ES-I3 (cell line): ENCODE measurements at regions not wholly inside any gene's neighbourhood (a gene's known extent, or its start where the extent isn't known, plus 50 kb on each side); places are given as distances from the start of the nearest gene placed in this dataset.

Experiments used
- H3K36me3 ChIP-seq: 2 replicates; pipeline ENCODE4 v1.6.1; 2013; ENCODE audit warnings: mild to moderate bottlenecking, low read length, control low read depth, moderate library complexity; ENCODE audit not compliant: insufficient read depth
- H3K4me1 ChIP-seq: 2 replicates; pipeline ENCODE4 v1.6.1; 2013; ENCODE audit warnings: mild to moderate bottlenecking, control low read depth, low read length; ENCODE audit not compliant: insufficient read depth
- H3K9ac ChIP-seq: 2 replicates; pipeline ENCODE4 v1.6.1; 2013; ENCODE audit warnings: low read depth, mild to moderate bottlenecking, low read length, moderate library complexity
- H3K9me3 ChIP-seq: 2 replicates; pipeline ENCODE4 v1.6.1; 2013; ENCODE audit warnings: mild to moderate bottlenecking, low read length, moderate library complexity; ENCODE audit not compliant: control insufficient read depth, insufficient read depth

DNA sequence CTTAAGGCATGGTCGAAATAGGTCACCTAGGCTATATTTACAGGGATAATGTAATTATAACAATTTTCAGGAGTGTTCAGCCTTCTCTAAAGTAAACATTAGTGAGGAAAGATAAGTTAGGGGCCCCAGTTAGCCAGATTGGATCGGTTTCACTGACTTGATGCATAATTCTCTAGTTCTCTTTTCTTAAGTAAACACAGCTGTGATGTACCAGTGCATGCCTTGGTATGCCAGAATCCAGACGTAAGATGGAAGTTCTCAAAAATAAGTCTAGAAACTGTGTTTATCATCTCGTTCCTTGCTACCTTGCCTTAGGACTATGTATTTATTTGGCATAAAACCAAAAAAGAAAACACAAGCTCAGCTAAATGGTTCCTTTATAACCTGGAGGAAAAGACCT is 442.2 kb upstream of the CLINT1 start:
- no peak overlapping the region for H3K9ac ChIP-seq
- H3K4me1 ChIP-seq, result no peaks in the 10 kb centered on the region
- no peaks in the 10 kb centered on the region for H3K36me3 ChIP-seq
- 0 out of 2 replicates have a peak, but pooled peaks cover 2% of the 10 kb centered on the region for H3K9me3 ChIP-seq

DNA sequence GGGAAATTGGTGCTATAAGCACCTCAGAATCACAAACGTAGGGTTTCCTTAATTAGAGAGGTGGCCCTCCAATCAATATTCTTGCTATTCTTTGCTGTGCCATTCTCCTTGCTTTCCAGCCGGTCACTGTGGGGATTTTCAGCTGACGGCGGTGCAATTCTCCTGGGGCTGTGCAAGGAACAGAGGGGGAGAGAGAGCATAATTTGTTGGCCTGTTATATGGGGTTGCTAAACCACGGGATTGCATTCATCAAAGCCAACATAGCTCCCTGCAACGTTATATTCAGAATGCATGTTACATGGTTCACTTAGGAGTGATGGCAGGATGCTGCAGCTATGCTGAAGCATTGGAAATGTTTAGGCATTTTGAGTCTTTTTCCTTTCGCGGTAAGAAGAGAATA is 441.3 kb upstream of the CLINT1 start:
- Histone ChIP-seq H3K36me3 (no peaks in the 10 kb centered on the region), H3K9me3 (0 out of 2 replicates have a peak, but pooled peaks cover 2% of the 10 kb centered on the region), H3K4me1 (no peaks in the 10 kb centered on the region), H3K9ac (no peak overlapping the region)

DNA sequence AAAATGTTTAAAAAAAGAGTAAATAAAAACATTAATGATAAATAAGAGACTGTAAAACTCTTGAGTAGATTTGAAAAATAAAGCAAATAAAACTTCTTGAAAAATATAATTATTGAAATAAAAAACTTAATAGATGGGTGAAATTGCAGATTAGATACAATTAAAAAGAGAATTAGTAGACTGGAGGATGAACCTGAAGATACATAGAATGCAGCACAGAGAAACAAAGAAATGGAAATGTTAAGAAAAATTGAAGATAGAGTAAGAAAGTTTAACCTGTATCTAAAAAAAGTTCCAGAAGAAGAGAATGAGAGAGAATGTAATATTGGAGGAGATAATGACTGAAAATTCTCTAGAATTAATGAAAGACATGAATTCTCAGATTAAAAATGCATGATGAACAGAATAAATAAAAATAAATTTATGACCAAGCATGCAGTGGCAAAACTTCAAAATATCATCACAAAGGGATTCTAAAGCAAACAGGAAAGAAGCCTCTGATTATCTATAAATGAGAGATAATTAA is 438.1 kb upstream of the CLINT1 start:
- 0 out of 2 replicates have a peak, but pooled peaks cover 5% of the 10 kb centered on the region for H3K9me3 ChIP-seq
- no peaks in the 10 kb centered on the region for H3K36me3 ChIP-seq
- no peaks in the 10 kb centered on the region for H3K4me1 ChIP-seq
- no peak overlapping the region for H3K9ac ChIP-seq

DNA sequence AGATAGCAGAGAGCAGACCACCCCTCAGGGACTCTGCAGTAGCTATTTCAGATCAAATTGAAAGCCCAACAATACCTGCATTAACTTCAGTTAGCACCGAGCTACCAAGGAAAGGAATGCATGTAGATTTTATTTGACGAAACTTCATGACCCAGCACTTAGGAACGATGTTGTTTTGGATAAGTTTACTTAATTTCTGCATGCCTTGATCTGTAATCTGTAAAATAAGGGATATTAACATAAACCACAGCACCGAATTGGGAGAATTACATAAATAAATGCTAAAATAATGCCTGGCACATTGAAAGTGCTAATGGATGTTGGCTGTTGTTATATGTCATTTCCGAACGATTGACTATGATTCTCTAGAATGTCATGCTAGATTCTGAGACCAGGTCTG is 435.8 kb upstream of the CLINT1 start:
- Histone ChIP-seq H3K36me3 (no peaks in the 10 kb centered on the region), H3K4me1 (no peaks in the 10 kb centered on the region), H3K9ac (no peak overlapping the region), H3K9me3 (0 out of 2 replicates have a peak, but pooled peaks cover 5% of the 10 kb centered on the region)

DNA sequence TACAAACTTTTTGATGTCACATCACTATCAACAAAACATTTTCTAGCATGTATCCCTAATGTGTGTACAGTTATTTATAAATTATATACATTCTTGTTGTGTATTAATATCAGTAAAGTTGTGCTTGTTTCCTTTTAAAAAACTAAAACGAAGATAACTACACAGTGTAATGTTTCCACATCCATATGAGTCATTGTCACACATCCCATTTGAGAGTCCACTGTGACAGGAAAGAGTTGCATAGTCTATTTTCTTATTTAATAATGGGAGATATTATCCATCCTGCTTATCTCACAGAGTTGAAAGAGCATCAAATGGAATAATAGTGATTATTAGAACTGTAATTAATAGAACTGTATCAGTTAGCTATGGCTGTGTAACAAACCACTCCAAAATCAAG is 434.0 kb upstream of the CLINT1 start:
- no peaks in the 10 kb centered on the region for H3K36me3 ChIP-seq
- H3K9ac ChIP-seq, result no peak overlapping the region
- no peaks in the 10 kb centered on the region for H3K4me1 ChIP-seq
- H3K9me3 ChIP-seq, result 0 out of 2 replicates have a peak, but pooled peaks cover 5% of the 10 kb centered on the region

DNA sequence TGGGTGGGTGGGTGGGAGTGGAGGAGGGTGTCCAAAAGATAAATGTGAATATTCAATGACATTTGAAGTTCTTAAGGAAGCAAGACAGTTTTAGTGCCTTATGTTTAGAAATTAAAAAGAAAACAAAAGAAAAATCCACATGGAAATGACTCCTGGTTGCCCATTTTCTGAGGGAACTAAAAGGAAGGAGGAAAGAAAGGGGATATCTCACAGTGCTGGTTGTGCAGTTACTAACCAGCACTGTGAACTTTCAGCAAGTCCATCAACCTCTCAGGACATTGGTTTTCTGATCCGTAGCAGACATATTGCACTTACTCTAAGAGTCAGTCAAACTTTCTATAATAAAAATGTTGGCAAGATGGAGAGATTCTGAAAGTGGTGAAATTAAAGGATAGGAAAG is 431.0 kb upstream of the CLINT1 start:
- H3K36me3 ChIP-seq, result no peaks in the 10 kb centered on the region
- H3K9ac ChIP-seq, result no peak overlapping the region
- H3K4me1 ChIP-seq, result no peaks in the 10 kb centered on the region
- 0 out of 2 replicates have a peak, but pooled peaks cover 3% of the 10 kb centered on the region for H3K9me3 ChIP-seq

DNA sequence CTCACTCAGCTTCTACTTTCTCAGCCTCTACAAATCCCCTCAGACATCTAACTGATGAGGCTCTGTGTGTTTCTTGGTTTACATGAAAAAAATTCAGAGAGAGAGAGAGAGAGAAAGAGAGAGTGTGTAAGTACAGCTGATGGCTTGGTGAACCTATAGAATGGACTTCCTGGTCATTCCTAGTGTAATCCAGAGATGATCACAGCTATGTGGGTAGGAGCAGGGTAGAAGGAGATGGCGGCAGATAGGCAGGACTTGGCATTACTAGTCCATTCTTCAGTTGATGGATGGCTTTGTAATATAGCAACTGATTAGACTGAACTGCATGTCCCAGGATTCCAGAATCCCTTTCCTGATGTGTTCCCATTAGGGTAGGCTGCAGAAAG is 429.3 kb upstream of the CLINT1 start:
- no peaks in the 10 kb centered on the region for H3K9me3 ChIP-seq
- no peaks in the 10 kb centered on the region for H3K4me1 ChIP-seq
- no peak overlapping the region for H3K9ac ChIP-seq
- H3K36me3 ChIP-seq, result no peaks in the 10 kb centered on the region

DNA sequence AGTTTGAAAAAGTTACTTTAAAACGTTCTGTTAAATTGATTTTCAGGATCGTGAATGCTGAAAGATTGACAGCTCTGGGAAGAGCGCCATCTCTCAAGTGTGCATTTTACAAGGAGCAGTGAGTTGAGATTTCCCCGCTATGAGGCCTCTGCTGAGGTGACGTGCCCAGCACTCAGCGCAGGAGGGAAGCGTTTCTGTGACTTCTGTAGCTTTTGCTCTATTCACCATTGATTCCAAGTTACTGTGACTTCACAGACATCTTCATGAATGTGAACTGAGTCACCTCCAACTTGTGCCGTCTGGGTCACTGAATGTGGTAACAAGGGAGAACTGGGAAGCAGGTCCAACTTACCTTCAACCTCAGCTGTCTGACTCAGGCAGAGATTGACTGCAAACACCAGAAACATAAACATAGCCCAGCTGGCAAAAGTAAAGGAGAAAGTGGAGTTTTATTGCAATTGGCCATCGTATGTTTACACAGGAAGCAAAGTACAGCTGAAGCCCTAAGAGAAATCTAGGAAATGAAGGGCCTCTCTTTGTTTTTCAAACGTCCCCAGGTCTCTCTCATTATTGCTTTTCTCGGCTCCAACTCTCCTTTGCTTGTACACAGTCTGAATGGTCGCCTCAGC is 428.8 kb upstream of the CLINT1 start:
- H3K36me3 ChIP-seq, result no peaks in the 10 kb centered on the region
- H3K4me1 ChIP-seq, result no peaks in the 10 kb centered on the region
- no peak overlapping the region for H3K9ac ChIP-seq
- H3K9me3 ChIP-seq, result no peaks in the 10 kb centered on the region

DNA sequence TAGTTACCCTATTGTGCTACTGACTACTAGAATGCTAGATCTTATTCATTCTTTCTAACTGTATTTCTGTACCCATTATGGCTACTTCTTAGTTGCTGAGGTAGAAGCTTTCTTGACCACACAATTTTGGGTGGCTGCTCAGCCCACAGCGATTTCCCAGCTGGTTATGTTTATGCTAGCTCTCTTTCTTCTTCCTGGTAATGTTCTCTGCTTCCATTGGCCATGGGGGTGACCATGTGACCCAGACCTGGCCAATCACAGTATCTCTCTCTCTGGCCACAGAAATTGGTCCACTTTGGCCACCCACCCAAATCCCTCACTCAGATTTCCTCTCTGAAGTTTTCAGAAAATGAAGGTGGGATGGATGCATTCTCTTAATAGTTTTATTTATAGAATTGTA is 427.9 kb upstream of the CLINT1 start:
- Histone ChIP-seq H3K36me3 (no peaks in the 10 kb centered on the region), H3K9me3 (no peaks in the 10 kb centered on the region), H3K9ac (no peak overlapping the region), H3K4me1 (no peaks in the 10 kb centered on the region)

DNA sequence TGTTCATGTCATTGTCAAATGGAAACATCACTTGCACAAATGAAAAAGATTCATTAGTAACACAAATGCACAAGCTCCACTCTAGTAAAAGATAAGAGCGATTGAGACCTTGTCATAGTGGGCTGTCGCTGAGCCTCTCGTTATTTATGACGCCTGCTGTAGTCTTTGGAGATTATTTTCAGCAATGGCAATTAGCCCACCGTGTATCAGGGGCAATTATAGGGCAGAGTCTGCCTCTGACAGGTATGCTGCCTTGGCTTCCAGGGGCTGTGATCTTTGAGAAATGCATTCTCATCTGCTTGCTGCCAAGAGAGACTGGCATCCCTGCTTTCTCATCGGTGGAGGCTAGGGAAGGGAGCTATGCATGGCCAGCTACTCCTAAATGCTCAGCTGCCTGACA is 426.8 kb upstream of the CLINT1 start:
- Histone ChIP-seq H3K4me1 (no peaks in the 10 kb centered on the region), H3K9me3 (no peaks in the 10 kb centered on the region)

DNA sequence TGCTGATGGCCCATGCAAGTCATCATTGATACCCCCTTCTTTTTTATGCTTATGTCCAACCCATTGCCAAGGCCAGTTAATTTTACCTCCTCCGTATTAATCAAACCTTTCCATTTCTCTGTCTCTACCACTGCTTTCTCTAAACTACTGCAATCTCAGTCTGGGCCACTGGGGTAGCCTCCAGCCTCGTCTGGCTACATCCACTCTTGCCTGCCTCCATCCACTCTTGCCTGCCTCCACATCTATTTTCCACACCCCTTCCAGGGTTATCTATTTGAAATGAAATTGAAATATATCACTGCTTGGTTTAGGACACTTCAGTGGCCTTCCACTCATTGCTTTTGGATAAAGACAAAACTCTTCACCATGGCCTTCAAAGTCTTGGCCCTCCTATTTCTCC is 425.3 kb upstream of the CLINT1 start:
- Histone ChIP-seq H3K9ac (no peak overlapping the region), H3K4me1 (no peaks in the 10 kb centered on the region), H3K36me3 (no peaks in the 10 kb centered on the region), H3K9me3 (no peaks in the 10 kb centered on the region)

More for the DNA sequence above, 426.8 kb upstream of the CLINT1 start:
- no peak overlapping the region for H3K9ac ChIP-seq
- H3K36me3 ChIP-seq, result no peaks in the 10 kb centered on the region

DNA sequence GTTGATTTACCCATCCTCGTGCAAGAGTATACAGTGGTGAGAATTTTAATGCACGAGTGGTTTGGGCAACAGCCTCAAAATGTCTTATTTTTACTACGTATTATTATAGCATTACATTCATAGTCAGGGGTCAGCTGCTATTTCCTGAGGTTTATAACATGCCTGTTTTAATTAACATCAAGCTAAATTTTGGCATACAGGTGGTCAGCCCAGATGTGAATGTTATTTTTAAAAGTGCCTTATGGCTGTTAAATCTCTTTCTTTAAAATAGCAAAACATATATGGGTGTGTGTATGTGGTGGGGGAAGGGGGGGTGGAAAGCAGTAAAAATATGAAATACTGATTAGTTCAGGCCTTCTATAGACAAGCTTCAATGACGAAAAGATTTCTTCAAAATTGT is 424.5 kb upstream of the CLINT1 start:
- H3K9ac ChIP-seq, result no peak overlapping the region
- H3K36me3 ChIP-seq, result no peaks in the 10 kb centered on the region
- H3K9me3 ChIP-seq, result no peaks in the 10 kb centered on the region
- H3K4me1 ChIP-seq, result no peaks in the 10 kb centered on the region

DNA sequence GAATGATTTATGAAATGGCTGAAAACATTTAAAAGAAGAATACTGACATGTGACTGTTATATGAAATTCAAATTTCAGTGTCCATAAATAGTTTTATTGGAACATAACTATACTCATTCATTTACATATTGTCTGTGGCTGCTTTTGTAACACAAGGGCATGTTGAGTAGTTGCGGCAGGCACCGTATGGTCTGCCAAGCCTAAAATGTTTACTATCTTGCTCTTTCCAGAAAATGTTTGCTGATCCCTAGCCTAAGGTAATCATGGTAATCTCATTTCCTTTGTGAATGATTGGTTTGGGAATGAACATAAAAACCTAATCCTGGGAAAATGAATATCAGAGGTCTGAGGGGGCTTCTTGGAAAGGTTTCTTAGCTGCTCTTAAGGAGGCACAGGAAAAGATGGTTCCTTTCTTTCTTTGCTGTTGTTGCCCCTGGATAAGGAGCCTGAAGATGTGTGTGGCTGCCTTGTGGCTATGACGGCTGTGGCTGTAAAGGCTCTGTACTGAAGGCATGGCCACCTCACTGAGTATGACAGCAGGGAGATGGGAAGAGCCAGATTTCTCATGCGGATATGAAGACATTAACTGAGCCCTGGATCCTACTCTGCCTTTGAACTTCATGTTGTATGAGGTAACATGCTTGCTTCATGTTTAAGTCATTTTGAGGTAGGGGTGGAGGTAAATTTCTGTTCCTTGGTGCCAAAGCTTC is 419.4 kb upstream of the CLINT1 start:
- no peak overlapping the region for H3K9ac ChIP-seq
- H3K36me3 ChIP-seq, result no peaks in the 10 kb centered on the region
- H3K4me1 ChIP-seq, result no peaks in the 10 kb centered on the region
- H3K9me3 ChIP-seq, result no peaks in the 10 kb centered on the region

DNA sequence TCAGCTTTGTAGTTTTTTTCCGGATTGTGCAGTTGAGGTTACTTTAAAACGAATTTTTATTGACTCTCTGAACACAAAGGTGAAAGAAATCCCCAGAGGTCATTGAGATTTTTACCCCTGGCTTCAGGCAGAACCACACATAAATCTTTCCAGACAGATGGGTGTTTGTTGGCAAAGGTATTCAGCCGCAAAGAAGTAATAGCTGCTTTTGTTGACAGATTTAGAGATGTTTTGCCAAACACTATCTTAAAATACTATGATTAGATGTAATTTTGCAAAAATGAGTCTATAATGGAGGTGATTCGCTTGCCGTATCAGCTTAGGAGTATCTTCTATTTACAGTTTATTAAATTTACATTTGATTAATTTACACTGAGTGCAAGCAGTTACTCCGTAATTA is 418.3 kb upstream of the CLINT1 start:
- no peak overlapping the region for H3K9ac ChIP-seq

DNA sequence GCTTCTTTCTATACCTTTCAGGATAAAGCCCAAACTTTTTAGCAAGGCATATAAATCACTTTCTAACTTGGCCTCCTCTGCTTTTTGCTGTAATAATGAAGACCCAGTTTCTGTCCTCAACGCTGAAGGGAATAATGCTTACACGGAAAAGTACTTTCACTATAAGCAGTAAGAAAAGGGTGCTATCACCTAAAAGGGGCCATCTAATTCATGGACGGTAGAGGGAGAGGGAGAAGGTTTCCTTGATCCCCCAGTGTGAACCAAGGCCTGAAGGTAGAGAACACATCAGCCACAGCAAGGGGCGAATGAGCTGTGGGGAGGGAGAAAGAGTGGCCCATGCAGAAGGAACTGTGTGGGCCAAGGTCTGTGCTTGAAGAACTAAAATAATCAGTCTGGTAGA is 417.7 kb upstream of the CLINT1 start:
- no peaks in the 10 kb centered on the region for H3K9me3 ChIP-seq
- H3K36me3 ChIP-seq, result no peaks in the 10 kb centered on the region
- H3K9ac ChIP-seq, result no peak overlapping the region
- peaks cover 9% of the 10 kb centered on the region; the same call in 1 of the 2 replicates for H3K4me1 ChIP-seq

More for the DNA sequence above, 418.3 kb upstream of the CLINT1 start:
- H3K36me3 ChIP-seq, result no peaks in the 10 kb centered on the region
- no peaks in the 10 kb centered on the region for H3K9me3 ChIP-seq
- H3K4me1 ChIP-seq, result peaks cover 9% of the 10 kb centered on the region; the same call in 1 of the 2 replicates
